AG04449 (cell line): ENCODE measurements at regions not wholly inside any gene's neighbourhood (a gene's known extent, or its start where the extent isn't known, plus 50 kb on each side); places are given as distances from the start of the nearest gene placed in this dataset.

Source experiments
- CTCF ChIA-PET: fragments of 350-600 bp; formaldehyde crosslinking; extraction: SDS; loops from one replicate; lab custom pipeline; 2021; ENCODE audit warnings: antibody characterized with exemption; lab: Yijun Ruan, JAX
- POLR2A ChIA-PET: fragments of 400-600, 350-600 bp; formaldehyde crosslinking; extraction: SDS; loops from one replicate; lab custom pipeline; 2020; ENCODE audit warnings: antibody characterized with exemption, inconsistent platforms; lab: Yijun Ruan, JAX
- DNase-seq: peaks from one replicate; pipeline ENCODE4 v3.0.0-alpha.2; 2010; ENCODE audit warnings: low read depth, low spot score
- H3K4me3 ChIP-seq: 2 replicates; pipeline ENCODE4 v1.5.1; 2011; ENCODE audit warnings: low read depth, mild to moderate bottlenecking, control low read depth, low read length
- CTCF ChIP-seq: IDR thresholded peaks from one replicate; pipeline ENCODE4 v1.5.1; 2011; ENCODE audit warnings: mild to moderate bottlenecking, moderate library complexity, low read length, control low read depth, inconsistent platforms; ENCODE audit not compliant: insufficient read depth; ENCODE audit errors: missing control alignments

DNA sequence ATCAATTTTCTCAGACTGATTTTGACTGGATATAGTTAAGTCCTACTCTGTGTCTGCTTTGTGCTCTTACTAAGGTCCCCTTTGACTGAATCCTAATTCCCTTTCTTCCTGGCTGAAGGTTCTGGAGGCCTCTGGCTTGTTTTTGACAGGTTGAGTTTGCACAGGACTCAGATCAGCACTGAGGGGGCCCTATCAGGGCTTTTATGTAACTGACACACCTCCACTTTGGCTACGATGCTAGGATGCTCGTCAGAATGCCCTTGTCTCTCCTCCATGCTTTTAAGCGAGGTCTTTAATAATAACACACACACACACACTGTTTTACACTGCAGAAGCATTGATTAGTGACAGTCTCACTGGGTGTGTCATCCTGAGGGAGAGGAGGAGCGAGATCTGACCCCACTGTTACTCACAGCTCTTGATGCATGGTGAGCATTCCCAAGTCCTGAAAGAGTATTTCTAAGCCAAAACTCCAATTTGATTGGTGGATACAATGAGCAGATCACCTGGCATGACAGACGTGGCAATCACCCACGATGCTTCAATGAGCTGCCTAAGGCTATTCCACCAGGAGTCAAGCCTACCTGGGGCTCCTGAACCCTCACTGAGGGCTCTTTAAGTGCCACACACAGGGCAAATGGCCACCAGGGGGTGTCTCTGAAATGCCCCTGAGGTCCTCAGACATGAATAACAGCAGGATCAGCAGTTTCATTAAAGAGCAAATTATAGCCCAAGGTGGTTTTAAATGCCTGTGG is 130.4 kb upstream of the CPEB2 start:
- no peak for DNase-seq
- no peak overlapping the region for H3K4me3 ChIP-seq
- ChIA-PET CTCF (no interaction called here), POLR2A (interaction anchor here (1.0 kb wide), 1 partner anchor 128 kb away, joined by 3 read pairs; no protein-coding TSS in a partner anchor)
- TF ChIP-seq CTCF = no peak

- no peak for DNase-seq
- POLR2A ChIA-PET = no interaction called here
- no peak overlapping the region for H3K4me3 ChIP-seq
- CTCF ChIA-PET = no interaction called here
- TF ChIP-seq CTCF = no peak
Observed at GRCh38 chr4:14874990-14875389, 127.3 kb upstream of the CPEB2 start.

DNA sequence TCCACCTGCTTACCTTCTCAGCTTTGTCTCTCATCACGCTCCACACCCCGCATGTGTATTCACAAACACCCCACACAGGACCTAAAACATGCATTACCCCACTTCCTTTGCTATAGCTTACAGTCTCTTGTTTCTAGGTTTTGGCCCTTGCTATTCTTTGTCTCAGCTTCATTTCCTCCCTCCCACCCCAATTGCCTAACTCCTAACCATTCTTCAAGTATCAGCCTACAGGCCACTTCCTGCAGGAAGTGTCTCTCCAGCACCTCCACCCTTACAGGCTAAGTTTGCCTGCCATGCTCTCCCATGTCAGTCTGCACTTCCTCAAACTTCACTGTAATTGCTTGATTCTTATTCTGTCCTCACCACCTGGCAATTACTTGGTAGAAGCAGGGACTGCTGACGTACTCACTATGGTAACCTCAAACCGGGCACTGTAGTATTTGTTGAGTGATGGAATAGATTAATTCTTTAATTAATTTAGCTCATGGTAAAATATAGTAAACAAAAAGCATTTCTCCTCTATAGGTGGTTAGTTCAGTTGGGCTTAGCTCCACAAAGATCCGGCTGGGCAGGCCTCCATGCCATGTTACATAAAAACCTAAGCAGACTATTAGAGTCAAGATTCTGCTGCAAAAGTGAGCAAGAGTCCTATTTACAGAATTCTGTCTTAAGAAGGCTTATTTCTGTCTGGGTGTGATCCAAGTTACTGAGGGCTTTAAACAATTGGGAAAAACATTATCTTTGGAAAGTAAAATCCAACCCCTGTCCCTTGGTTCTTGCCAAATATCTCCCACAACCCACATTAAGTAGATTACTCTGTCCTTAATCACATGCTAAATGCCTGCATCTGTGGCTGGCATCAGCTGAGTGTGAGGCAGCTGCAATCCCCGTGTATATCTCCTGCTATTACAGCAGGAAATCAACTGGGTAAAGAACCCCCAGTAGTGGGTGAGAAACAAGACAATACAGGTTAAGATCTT is 124.7 kb upstream of the CPEB2 start:
- no peak for DNase-seq
- TF ChIP-seq CTCF = no peak
- ChIA-PET CTCF (no interaction called here), POLR2A (no interaction called here)
- H3K4me3 ChIP-seq = no peak overlapping the region

GRCh38 chr4:14878681-14879080 is 123.6 kb upstream of the CPEB2 start:
- no peak for DNase-seq
- POLR2A ChIA-PET = no interaction called here
- H3K4me3 ChIP-seq = no peak overlapping the region
- no peak for TF ChIP-seq CTCF
- CTCF ChIA-PET = no interaction called here

DNA sequence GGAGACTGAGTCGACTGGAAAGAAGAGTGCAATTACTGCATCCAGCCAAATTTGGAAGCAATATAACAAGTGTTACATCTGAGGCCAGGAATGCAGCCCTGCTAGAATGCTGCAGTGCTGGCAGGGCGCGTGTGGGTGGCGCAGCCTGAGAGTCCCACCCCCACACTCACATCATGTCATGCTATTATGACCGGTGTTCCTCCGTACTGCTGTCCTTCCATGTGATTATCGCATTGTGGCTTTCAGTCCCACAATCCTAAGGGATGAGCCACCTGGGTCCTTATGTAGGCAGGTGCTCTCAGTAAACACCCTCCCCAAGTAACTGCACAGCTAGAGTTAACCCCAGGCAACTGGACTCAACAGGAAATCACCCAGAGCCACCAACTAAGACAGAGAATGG is 122.6 kb upstream of the CPEB2 start:
- ChIA-PET POLR2A (no interaction called here), CTCF (no interaction called here)
- no peak for DNase-seq
- H3K4me3 ChIP-seq = no peak overlapping the region
- no peak for TF ChIP-seq CTCF

DNA sequence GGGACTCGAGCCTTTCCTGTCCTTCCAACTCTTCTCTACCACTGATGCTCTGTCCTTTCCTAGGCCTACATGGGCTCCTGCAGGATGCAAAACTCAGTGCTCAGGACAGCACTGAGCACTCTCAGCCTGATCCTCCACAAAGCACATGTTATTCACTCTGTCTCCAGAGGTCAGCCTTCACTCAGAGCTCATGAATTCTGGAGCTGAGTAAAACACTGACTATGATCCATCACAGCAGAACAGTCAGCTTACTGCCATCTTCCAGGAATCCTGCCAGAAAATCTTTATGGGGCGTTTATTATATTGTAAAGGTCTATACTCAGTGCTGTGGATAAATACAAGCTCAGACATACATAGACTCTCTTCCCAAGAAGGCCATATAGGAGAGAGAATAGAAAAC is 121.5 kb upstream of the CPEB2 start:
- DNase-seq = no peak
- ChIA-PET POLR2A (no interaction called here), CTCF (no interaction called here)
- no peak overlapping the region for H3K4me3 ChIP-seq
- TF ChIP-seq CTCF = no peak
